ENCODE measurements at regions not wholly inside any gene's neighbourhood (a gene's known extent, or its start where the extent isn't known, plus 50 kb on each side); places are given as distances from the start of the nearest gene placed in this dataset.

- TF ChIP-seq TAF7 (optimal IDR thresholded peaks at IDR 0.05; ENCODE audit: borderline replicate concordance, low read depth, low read length) (no peak), USF2 (IDR thresholded peaks at IDR 0.05; ENCODE audit: low read length) (no peak), JUND (IDR thresholded peaks at IDR 0.05; ENCODE audit: low read length) (no peak), ASH2L (IDR thresholded peaks at IDR 0.05; ENCODE audit: low read length) (no peak), FOSL1 (IDR thresholded peaks at IDR 0.05; ENCODE audit: insufficient read depth, low read depth, low read length) (no peak), SP4 (IDR thresholded peaks at IDR 0.05; ENCODE audit: low read length) (no peak), BRCA1 (IDR thresholded peaks at IDR 0.05; ENCODE audit: low read depth, low read length) (no peak)
Measured at GRCh38 chr1:59238333-59238934, 58.5 kb upstream of the FGGY start (continued).

Measured in H1 (cell line).